HFFc6 (cell line): ENCODE measurements at regions not wholly inside any gene's neighbourhood (a gene's known extent, or its start where the extent isn't known, plus 50 kb on each side); places are given as distances from the start of the nearest gene placed in this dataset. TPM values are rescaled to one million over a fixed set of nuclear protein-coding genes. Genes with fewer than 3 reads are reported as not detected.

Experiments
- DNase-seq: peaks from one replicate; pipeline ENCODE4 v3.0.0-alpha.2; 2018
- H3K27ac Mint-ChIP-seq: 2 replicates; pipeline ENCODE4 v1.8.0; 2020; ENCODE audit warnings: mild to moderate bottlenecking, mixed read lengths
- H3K27me3 Mint-ChIP-seq: 2 replicates; pipeline ENCODE4 v1.8.0; 2021; ENCODE audit warnings: mild to moderate bottlenecking, moderate library complexity, mixed read lengths; ENCODE audit not compliant: insufficient read depth
- H3K36me3 Mint-ChIP-seq: 2 replicates; pipeline ENCODE4 v1.8.0; 2021; ENCODE audit warnings: low read depth, mixed read lengths
- H3K4me1 Mint-ChIP-seq: 2 replicates; pipeline ENCODE4 v1.8.0; 2020; ENCODE audit warnings: low read depth, mixed read lengths
- H3K4me3 Mint-ChIP-seq: 2 replicates; pipeline ENCODE4 v1.8.0; 2020; ENCODE audit warnings: mild to moderate bottlenecking, moderate library complexity, mixed read lengths
- H3K9me3 Mint-ChIP-seq: 2 replicates; pipeline ENCODE4 v1.8.0; 2020; ENCODE audit warnings: mild to moderate bottlenecking, mixed read lengths
- microRNA-seq: library from miRNA; unstranded; fragments of <30 nt; microRNA quantifications from one replicate; pipeline ENCODE4, GENCODE V29; 2019
- TF ChIP-seq, protein P1 (sequence below): fragments of 200-600 bp; sonication (generic); IDR thresholded peaks from 2 replicates; pipeline ENCODE4 v1.5.0; 2021; ENCODE audit warnings: antibody characterized with exemption, mild to moderate bottlenecking

DNA sequence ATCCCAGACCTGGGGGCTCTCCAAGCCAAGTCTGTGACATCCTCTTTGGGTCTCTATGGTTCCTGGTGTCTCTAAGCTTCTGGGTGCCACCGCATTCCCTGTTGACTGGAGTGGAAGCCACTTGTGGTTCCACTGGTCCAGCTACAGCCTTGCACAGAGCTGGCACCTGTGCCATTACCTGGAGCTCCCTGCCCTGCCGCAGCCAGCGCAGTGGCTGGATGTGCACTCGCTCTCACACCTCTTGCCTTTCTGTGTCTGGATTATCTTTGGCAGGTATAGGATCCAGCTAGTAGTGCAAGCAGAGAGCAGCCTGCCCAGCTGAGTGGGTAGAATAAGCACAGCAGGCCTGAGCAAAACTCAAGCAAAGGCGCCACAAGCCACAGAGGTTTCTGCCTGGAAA, 1635.5 kb downstream of the OTOL1 start:
- Mint-ChIP-seq H3K36me3 (no peaks in the 10 kb centered on the region), H3K4me1 (no peaks in the 10 kb centered on the region), H3K9me3 (peaks cover 13% of the 10 kb centered on the region), H3K27ac (no peak overlapping the region), H3K27me3 (no peaks in the 10 kb centered on the region), H3K4me3 (no peak overlapping the region)
- DNase-seq: no peak
- TF ChIP-seq, protein P1, sequence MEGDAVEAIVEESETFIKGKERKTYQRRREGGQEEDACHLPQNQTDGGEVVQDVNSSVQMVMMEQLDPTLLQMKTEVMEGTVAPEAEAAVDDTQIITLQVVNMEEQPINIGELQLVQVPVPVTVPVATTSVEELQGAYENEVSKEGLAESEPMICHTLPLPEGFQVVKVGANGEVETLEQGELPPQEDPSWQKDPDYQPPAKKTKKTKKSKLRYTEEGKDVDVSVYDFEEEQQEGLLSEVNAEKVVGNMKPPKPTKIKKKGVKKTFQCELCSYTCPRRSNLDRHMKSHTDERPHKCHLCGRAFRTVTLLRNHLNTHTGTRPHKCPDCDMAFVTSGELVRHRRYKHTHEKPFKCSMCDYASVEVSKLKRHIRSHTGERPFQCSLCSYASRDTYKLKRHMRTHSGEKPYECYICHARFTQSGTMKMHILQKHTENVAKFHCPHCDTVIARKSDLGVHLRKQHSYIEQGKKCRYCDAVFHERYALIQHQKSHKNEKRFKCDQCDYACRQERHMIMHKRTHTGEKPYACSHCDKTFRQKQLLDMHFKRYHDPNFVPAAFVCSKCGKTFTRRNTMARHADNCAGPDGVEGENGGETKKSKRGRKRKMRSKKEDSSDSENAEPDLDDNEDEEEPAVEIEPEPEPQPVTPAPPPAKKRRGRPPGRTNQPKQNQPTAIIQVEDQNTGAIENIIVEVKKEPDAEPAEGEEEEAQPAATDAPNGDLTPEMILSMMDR: no peak

DNA sequence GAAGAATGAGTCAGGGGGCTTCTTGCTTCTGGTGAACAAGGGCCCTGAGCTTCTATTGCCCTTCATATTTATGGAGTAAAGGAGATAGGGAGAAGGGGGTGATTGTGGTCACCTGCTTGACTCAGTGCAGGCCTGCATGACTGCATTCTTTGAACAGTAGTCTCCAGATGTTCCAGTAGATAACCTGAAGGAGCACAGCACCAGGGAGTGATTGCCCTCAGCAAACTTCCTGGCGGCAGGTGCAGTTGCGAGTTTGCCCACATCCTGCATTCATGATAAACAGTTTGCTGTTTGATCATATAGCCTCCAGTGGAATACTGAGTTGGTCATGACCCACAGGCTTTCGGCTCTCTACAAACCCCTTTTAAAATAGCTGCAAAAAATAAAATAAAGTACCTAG, 1632.7 kb downstream of the OTOL1 start:
- Mint-ChIP-seq H3K4me1 (no peaks in the 10 kb centered on the region), H3K36me3 (no peaks in the 10 kb centered on the region), H3K27me3 (no peaks in the 10 kb centered on the region), H3K9me3 (peaks cover 37% of the 10 kb centered on the region), H3K4me3 (no peak overlapping the region), H3K27ac (no peak overlapping the region)
- TF ChIP-seq, protein P1: no peak
- DNase-seq: no peak

DNA sequence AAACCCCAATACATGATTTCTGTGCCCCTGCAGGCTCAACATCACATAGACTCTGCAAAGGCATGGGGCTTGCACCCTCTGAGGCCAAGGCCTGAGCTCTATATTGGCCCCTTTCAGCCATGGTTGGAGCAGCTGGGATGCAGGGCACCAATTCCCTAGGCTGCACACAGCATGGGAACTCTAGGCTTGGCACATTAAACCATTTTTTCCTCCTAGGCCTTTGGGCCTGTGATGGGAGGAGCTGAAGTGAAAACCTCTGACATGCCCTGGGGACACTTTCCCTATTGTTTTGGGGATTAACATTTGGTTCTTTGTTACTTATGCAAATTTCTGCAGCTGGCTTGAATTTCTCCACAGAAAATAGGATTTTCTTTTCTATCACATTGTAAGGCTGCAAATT, 1629.5 kb downstream of the OTOL1 start:
- TF ChIP-seq, protein P1: no peak
- Mint-ChIP-seq H3K4me3 (no peak overlapping the region), H3K4me1 (no peaks in the 10 kb centered on the region), H3K36me3 (no peaks in the 10 kb centered on the region), H3K27ac (no peak overlapping the region), H3K9me3 (peaks cover 40% of the 10 kb centered on the region), H3K27me3 (no peaks in the 10 kb centered on the region)
- no peak for DNase-seq

Small RNA genes in the stretch of these regions (microRNA-seq; reads per million reads assigned to microRNA genes)
- gene MIR1263: not detected
